ENCODE measurements at regions not wholly inside any gene's neighbourhood (a gene's known extent, or its start where the extent isn't known, plus 50 kb on each side); places are given as distances from the start of the nearest gene placed in this dataset.
A peak's percentile ranks its signal among the peaks of the same experiment; 100 is the strongest.
"Not testable (repeated sequence)": the region's sequence is repeated elsewhere in the genome, so short reads cannot be mapped to it uniquely, and the experiment has no call there.

DNA sequence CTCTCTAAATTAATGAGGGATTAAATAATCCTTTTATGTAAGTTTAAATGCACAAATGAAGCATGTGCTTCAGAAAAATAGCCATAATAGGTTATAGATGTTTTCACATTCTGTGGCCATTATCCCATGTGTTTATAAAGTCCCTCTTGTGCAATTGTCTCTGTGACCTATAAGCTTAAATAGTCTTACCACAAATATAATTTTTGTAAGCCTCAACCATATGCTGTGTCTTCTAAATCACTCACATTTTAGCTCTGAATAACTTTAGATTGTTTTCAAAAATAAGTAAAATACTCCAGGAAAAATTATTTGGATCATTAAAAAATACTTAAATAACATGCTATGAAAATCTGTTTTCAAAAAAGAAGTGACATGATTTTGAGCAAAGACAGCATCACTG, 1894.7 kb downstream of the MAT2B start:
- Histone ChIP-seq H3K4me1 (ENCODE audit: control insufficient read depth, insufficient read depth, low read length) (no peaks in the 10 kb centered on the region), H3K9me3 (ENCODE audit: control insufficient read depth, insufficient read depth, low read length) (no peaks in the 10 kb centered on the region), H3K36me3 (ENCODE audit: control insufficient read depth, insufficient read depth, low read length) (no peaks in the 10 kb centered on the region), H3K27me3 (ENCODE audit: control insufficient read depth, insufficient read depth, low read length) (no peaks in the 10 kb centered on the region), H3K4me3 (ENCODE audit: low read length) (no peak overlapping the region), H3K27ac (ENCODE audit: low read length) (no peak overlapping the region)
- DNase-seq (ENCODE audit: low read depth, low spot score), result no peak

DNA sequence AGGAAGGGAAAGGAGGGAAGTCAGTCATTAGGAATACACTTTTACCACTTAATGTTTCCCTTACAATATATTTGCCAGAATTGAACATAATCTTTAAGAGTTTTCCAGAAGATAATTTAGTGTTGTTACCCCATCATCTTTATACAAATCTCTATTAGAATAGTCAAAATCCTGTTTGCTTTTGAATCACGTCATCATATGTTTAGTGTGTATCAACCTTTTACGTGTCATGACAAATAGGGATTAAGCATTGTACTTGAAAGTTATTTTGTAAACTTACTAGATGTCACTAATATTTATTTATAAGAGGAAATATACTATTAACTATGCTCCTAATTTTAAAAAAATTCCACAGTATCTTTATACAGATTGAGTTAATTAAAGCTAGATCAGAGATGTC, 1899.5 kb downstream of the MAT2B start:
- WGBS (ENCODE audit: insufficient coverage, insufficient read length), result no CpG with 5 or more reads among the region's 2 CpGs

DNA sequence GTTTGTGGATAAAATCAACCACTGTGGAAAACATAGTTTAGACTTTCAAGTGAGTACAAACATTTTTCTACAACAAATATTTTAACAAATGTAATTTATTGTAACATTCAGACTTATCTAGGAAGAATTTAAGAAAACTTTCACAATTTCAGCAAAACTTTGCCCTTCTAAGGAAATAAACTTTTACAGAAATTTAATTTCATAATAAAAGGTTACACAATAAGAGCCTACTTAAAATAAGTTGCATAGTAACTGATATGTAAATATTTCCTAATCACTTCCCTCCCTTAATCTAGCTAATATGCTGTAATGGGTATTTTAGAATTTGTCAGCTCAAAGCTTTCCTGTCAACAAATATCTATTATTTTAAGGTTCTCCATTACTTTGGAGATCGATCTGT, 1899.9 kb downstream of the MAT2B start:
- no peaks in the 10 kb centered on the region for H3K27me3 ChIP-seq (ENCODE audit: control insufficient read depth, insufficient read depth, low read length)
- WGBS (ENCODE audit: insufficient coverage, insufficient read length), result no CpG with 5 or more reads among the region's 1 CpG
- no peaks in the 10 kb centered on the region; the same call in 1 of the 2 replicates for H3K9me3 ChIP-seq (ENCODE audit: control insufficient read depth, insufficient read depth, low read length)
- no peaks in the 10 kb centered on the region for H3K4me1 ChIP-seq (ENCODE audit: control insufficient read depth, insufficient read depth, low read length)
- no peak for DNase-seq (ENCODE audit: low read depth, low spot score)
- no peaks in the 10 kb centered on the region for H3K36me3 ChIP-seq (ENCODE audit: control insufficient read depth, insufficient read depth, low read length)
- no peak overlapping the region for H3K27ac ChIP-seq (ENCODE audit: low read length)
- H3K4me3 ChIP-seq (ENCODE audit: low read length), result no peak overlapping the region

More for the DNA sequence above, 1899.5 kb downstream of the MAT2B start:
- H3K27me3 ChIP-seq (ENCODE audit: control insufficient read depth, insufficient read depth, low read length), result no peaks in the 10 kb centered on the region
- H3K4me3 ChIP-seq (ENCODE audit: low read length), result no peak overlapping the region
- no peak overlapping the region for H3K27ac ChIP-seq (ENCODE audit: low read length)
- H3K4me1 ChIP-seq (ENCODE audit: control insufficient read depth, insufficient read depth, low read length), result no peaks in the 10 kb centered on the region
- no peaks in the 10 kb centered on the region; the same call in 1 of the 2 replicates for H3K9me3 ChIP-seq (ENCODE audit: control insufficient read depth, insufficient read depth, low read length)
- H3K36me3 ChIP-seq (ENCODE audit: control insufficient read depth, insufficient read depth, low read length), result no peaks in the 10 kb centered on the region
- DNase-seq (ENCODE audit: low read depth, low spot score), result no peak

DNA sequence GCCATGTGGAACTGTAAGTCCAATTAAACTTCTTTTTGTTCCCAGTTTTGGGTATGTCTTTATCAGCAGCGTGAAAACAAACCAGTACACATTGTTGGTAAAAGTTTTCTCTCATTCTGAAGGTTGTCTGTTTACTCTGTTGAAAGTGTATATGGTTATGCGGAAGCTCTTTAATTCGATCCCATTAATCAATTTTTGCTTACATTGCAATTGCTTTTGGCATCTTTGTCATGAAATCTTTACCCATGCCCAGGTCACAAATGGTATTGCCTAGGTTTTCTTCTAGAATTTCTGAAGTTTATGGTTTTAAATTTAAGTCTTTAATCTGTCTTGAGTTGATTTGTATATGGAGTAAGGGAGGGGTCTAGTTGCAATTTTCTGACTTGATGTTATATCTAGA, 1901.9 kb downstream of the MAT2B start:
- Histone ChIP-seq H3K4me1 (ENCODE audit: control insufficient read depth, insufficient read depth, low read length) (no peaks in the 10 kb centered on the region), H3K27ac (ENCODE audit: low read length) (no peak overlapping the region), H3K4me3 (ENCODE audit: low read length) (no peak overlapping the region), H3K36me3 (ENCODE audit: control insufficient read depth, insufficient read depth, low read length) (no peaks in the 10 kb centered on the region), H3K27me3 (ENCODE audit: control insufficient read depth, insufficient read depth, low read length) (no peaks in the 10 kb centered on the region), H3K9me3 (ENCODE audit: control insufficient read depth, insufficient read depth, low read length) (no peaks in the 10 kb centered on the region; the same call in 1 of the 2 replicates)
- no CpG with 5 or more reads among the region's 3 CpGs for WGBS (ENCODE audit: insufficient coverage, insufficient read length)
- DNase-seq (ENCODE audit: low read depth, low spot score), result no peak

DNA sequence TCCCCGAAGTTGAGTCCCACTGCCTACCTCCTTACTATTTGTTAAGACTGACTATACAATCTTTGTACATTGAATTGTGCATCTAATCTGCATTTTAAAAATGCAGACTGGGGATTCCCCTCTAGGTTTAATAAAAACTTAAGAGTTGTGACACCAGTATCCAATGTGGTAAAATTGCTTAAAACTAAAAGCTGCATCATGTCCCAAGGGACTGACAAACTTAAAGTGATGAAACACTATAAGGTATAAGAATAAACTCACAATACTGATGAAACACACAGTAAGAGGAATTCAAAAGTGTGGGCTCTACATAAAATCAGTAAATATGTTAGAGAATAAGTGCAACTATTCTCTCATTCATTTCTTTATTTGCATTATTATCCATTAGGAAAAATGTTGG, 1905.1 kb downstream of the MAT2B start:
- no CpG with 5 or more reads among the region's 1 CpG for WGBS (ENCODE audit: insufficient coverage, insufficient read length)
- Histone ChIP-seq H3K27me3 (ENCODE audit: control insufficient read depth, insufficient read depth, low read length) (no peaks in the 10 kb centered on the region), H3K4me1 (ENCODE audit: control insufficient read depth, insufficient read depth, low read length) (no peaks in the 10 kb centered on the region), H3K9me3 (ENCODE audit: control insufficient read depth, insufficient read depth, low read length) (no peaks in the 10 kb centered on the region; the same call in 1 of the 2 replicates), H3K4me3 (ENCODE audit: low read length) (no peak overlapping the region), H3K27ac (ENCODE audit: low read length) (no peak overlapping the region), H3K36me3 (ENCODE audit: control insufficient read depth, insufficient read depth, low read length) (no peaks in the 10 kb centered on the region)
- DNase-seq (ENCODE audit: low read depth, low spot score), result no peak

DNA sequence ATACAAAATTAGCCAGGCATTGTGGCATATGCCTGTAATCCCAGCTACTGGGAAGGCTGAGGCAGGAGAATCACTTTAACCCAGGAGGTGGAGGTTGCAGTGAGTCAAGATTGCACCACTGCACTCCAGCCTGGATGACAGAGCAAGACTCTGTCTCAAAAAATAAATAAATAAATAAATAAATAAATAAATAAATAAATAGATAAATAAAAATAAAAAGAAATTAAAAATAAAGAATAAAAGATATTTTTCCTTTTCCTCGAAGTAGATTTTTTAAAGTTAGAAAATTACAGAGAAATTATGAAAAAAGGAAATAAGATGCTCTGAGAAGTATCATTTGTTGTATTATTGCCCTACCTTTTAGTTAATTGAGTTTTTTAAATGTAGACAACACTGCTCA, 1906.1 kb downstream of the MAT2B start:
- H3K27ac ChIP-seq (ENCODE audit: low read length); H3K9me3 ChIP-seq (ENCODE audit: control insufficient read depth, insufficient read depth, low read length); DNase-seq (ENCODE audit: low read depth, low spot score); H3K36me3 ChIP-seq (ENCODE audit: control insufficient read depth, insufficient read depth, low read length); H3K4me3 ChIP-seq (ENCODE audit: low read length); H3K4me1 ChIP-seq (ENCODE audit: control insufficient read depth, insufficient read depth, low read length); H3K27me3 ChIP-seq (ENCODE audit: control insufficient read depth, insufficient read depth, low read length): not testable (repeated sequence)
- WGBS (ENCODE audit: insufficient coverage, insufficient read length), result no CpG with 5 or more reads among the region's 1 CpG

DNA sequence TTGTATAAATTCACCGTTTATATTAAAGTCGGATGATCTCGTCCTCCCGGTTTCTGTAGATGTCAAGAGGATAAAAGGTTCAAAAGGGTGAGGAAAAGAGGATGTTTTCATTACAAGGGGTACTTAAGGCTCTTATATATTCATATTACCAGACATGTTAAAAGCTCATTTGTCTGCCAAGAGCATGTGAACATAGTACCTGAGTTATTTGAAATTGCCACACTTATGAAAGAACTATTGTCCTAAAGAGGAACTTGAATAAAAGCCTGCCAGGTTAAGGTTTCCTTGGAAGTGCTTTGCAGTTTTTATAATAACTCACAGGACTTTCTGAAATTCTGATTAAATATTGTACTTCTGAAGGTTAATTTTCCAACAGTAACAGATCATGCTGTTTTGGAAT, 1915.1 kb downstream of the MAT2B start:
- no CpG with 5 or more reads among the region's 4 CpGs for WGBS (ENCODE audit: insufficient coverage, insufficient read length)

DNA sequence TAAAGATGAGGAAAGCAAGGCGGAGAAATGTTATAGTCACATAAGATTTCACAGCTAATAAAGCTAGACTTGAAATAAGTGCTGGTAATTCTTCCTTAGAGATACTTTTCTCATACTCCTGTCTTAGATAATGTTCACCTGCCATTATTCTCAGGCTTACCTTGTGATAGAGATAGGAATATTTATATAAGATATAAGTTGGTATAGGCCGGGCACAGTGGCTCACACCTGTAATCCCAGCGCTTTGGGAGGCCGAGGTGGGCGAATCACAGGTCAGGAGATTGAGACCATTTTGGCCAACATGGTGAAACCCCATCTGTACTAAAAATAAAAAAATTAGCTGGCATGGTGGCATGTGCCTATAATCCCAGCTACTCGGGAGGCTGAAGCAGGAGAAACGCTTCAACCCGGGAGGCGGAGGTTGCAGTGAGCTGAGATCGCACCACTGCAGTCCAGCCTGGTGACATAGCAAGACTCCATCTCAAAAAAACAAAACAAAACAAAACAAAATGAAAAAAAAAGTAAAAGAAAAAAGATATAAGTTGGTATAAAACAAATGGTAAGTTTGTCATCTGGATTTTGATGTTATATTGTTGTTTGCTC, 1918.4 kb downstream of the MAT2B start:
- Histone ChIP-seq H3K27ac (ENCODE audit: low read length) (no peak overlapping the region), H3K4me1 (ENCODE audit: control insufficient read depth, insufficient read depth, low read length) (no peaks in the 10 kb centered on the region), H3K9me3 (ENCODE audit: control insufficient read depth, insufficient read depth, low read length) (no peaks in the 10 kb centered on the region), H3K36me3 (ENCODE audit: control insufficient read depth, insufficient read depth, low read length) (no peaks in the 10 kb centered on the region), H3K4me3 (ENCODE audit: low read length) (no peak overlapping the region), H3K27me3 (ENCODE audit: control insufficient read depth, insufficient read depth, low read length) (no peaks in the 10 kb centered on the region)
- no peak for DNase-seq (ENCODE audit: low read depth, low spot score)
- no CpG with 5 or more reads among the region's 10 CpGs for WGBS (ENCODE audit: insufficient coverage, insufficient read length)

More for the DNA sequence above, 1915.1 kb downstream of the MAT2B start:
- Histone ChIP-seq H3K9me3 (ENCODE audit: control insufficient read depth, insufficient read depth, low read length) (no peaks in the 10 kb centered on the region), H3K4me3 (ENCODE audit: low read length) (no peak overlapping the region), H3K36me3 (ENCODE audit: control insufficient read depth, insufficient read depth, low read length) (no peaks in the 10 kb centered on the region), H3K4me1 (ENCODE audit: control insufficient read depth, insufficient read depth, low read length) (no peaks in the 10 kb centered on the region), H3K27ac (ENCODE audit: low read length) (no peak overlapping the region), H3K27me3 (ENCODE audit: control insufficient read depth, insufficient read depth, low read length) (no peaks in the 10 kb centered on the region)
- no peak for DNase-seq (ENCODE audit: low read depth, low spot score)

DNA sequence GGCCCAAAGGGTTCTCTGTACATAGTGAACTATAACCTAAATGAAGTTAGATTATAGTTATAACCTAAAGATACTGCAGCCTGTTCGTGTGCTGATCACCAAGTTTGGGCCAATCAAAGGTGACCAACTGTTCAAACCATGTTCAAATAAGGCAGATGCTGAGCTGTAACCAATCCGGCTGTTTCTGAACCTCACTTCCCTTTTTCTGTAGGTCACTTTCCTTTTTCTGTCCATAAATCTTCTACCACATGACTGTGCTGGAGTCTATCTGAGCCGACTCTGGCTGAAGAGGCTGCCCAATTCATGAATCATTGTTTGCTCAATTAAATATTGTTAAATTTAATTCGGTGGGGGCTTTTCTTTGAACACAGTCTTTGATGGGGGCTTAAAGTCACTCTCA, 1920.2 kb downstream of the MAT2B start:
- WGBS (ENCODE audit: insufficient coverage, insufficient read length), result no CpG with 5 or more reads among the region's 4 CpGs
- H3K27ac ChIP-seq (ENCODE audit: low read length), result no peak overlapping the region
- H3K9me3 ChIP-seq (ENCODE audit: control insufficient read depth, insufficient read depth, low read length), result no peaks in the 10 kb centered on the region
- H3K4me1 ChIP-seq (ENCODE audit: control insufficient read depth, insufficient read depth, low read length), result no peaks in the 10 kb centered on the region
- H3K36me3 ChIP-seq (ENCODE audit: control insufficient read depth, insufficient read depth, low read length), result no peaks in the 10 kb centered on the region
- H3K4me3 ChIP-seq (ENCODE audit: low read length), result no peak overlapping the region
- H3K27me3 ChIP-seq (ENCODE audit: control insufficient read depth, insufficient read depth, low read length), result no peaks in the 10 kb centered on the region
- no peak for DNase-seq (ENCODE audit: low read depth, low spot score)

DNA sequence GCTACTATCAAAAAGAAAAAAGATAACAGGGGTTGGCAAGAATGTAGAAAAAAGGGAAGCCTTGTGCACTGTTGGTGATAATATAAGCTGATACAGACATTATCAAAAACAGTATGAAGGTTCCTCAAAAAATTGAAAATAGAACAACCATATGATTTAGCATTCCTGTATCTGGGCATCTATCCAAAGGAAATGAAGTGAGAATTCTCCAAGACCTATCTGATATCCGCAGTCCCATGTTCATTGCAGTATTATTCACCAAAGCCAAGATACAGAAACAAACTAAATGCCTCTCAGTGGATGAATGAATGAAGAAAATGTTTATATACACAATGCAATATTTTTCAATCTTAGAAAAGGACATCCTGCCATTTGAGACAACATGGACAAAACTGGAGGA, 1943.3 kb downstream of the MAT2B start:
- no peaks in the 10 kb centered on the region for H3K36me3 ChIP-seq (ENCODE audit: control insufficient read depth, insufficient read depth, low read length)
- no peaks in the 10 kb centered on the region for H3K4me1 ChIP-seq (ENCODE audit: control insufficient read depth, insufficient read depth, low read length)
- H3K27ac ChIP-seq (ENCODE audit: low read length), result no peak overlapping the region
- no peak overlapping the region for H3K4me3 ChIP-seq (ENCODE audit: low read length)
- H3K27me3 ChIP-seq (ENCODE audit: control insufficient read depth, insufficient read depth, low read length), result no peaks in the 10 kb centered on the region
- no peak for DNase-seq (ENCODE audit: low read depth, low spot score)
- H3K9me3 ChIP-seq (ENCODE audit: control insufficient read depth, insufficient read depth, low read length), result no peaks in the 10 kb centered on the region
- WGBS (ENCODE audit: insufficient coverage, insufficient read length), result no CpG with 5 or more reads among the region's 1 CpG

DNA sequence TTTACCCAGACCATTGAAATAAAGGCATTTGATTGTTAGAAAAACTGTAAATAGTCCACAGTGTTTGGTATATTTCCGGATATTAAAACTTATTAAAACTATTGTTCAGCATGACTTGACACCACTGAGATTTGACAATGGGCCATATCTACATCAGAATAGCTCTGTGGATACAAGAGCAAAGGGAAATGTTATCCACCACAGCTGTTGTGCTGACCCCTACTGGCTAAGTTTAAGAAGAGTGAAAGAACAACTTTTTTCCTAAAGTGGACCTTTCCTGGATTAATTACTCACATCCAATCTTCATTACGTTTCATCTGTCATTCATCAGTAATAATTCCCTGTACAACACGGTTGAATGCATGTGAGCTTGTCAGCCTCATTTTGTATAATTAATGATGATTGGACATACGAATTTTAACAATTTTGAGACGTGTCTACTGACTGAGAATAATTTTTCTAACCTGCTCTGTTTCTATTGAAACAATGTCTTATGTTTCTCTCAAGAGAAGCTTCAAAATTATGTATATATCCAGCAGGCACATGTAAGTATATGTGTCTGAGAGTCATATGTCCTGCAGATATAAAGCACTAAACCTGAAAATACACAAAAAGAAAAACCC, 1952.6 kb downstream of the MAT2B start:
- H3K27me3 ChIP-seq (ENCODE audit: control insufficient read depth, insufficient read depth, low read length), result no peaks in the 10 kb centered on the region
- no peaks in the 10 kb centered on the region for H3K9me3 ChIP-seq (ENCODE audit: control insufficient read depth, insufficient read depth, low read length)
- peak; percentile 48 for DNase-seq (ENCODE audit: low read depth, low spot score)
- no peak overlapping the region for H3K4me3 ChIP-seq (ENCODE audit: low read length)
- H3K36me3 ChIP-seq (ENCODE audit: control insufficient read depth, insufficient read depth, low read length), result no peaks in the 10 kb centered on the region
- no CpG with 5 or more reads among the region's 5 CpGs for WGBS (ENCODE audit: insufficient coverage, insufficient read length)
- H3K4me1 ChIP-seq (ENCODE audit: control insufficient read depth, insufficient read depth, low read length), result no peaks in the 10 kb centered on the region
- H3K27ac ChIP-seq (ENCODE audit: low read length), result no peak overlapping the region
